Sigmoid colon (tissue), 6 donors: ENCODE measurements at regions not wholly inside any gene's neighbourhood (a gene's known extent, or its start where the extent isn't known, plus 50 kb on each side); places are given as distances from the start of the nearest gene placed in this dataset.

Experiments used
- DNase-seq: peaks from one replicate; pipeline ENCODE4 v3.0.0-alpha.2; 2019
- H3K27ac ChIP-seq, 4 donors: fragments of 200-600 bp; sonication (generic); one replicate each; pipeline ENCODE4 v1.5.1; 2016 to 2019; ENCODE audit warnings: mild to moderate bottlenecking in 1 of 4
- H3K27me3 ChIP-seq, 3 donors: fragments of 200-600 bp; sonication (generic); one replicate each; pipeline ENCODE4 v1.5.1; 2019; ENCODE audit warnings: mild to moderate bottlenecking in 1 of 3
- H3K36me3 ChIP-seq, 4 donors: fragments of 200-600 bp; sonication (generic); one replicate each; pipeline ENCODE4 v1.5.1; 2016 to 2019
- H3K4me1 ChIP-seq, 4 donors: fragments of 200-600 bp; sonication (generic); one replicate each; pipeline ENCODE4 v1.5.1; 2017 to 2019
- H3K4me3 ChIP-seq, 4 donors: fragments of 200-600 bp; sonication (generic); one replicate each; pipeline ENCODE4 v1.5.1; 2017 to 2019; ENCODE audit warnings: mild to moderate bottlenecking in 2 of 4, moderate library complexity in 1 of 4
- H3K9me3 ChIP-seq, 4 donors: fragments of 200-600 bp in 3 of 4; sonication (generic) in 3 of 4; one replicate each; pipeline versions ENCODE4 v1.5.1 to v1.6.1; 2013 to 2019
- EP300 ChIP-seq, 4 donors: sonication (generic); formaldehyde crosslinking; IDR thresholded peaks; one replicate each; pipeline ENCODE4 v1.6.1; 2017; ENCODE audit warnings: antibody characterized with exemption in 4 of 4
- POLR2A ChIP-seq, 2 donors: fragments of 450-650 bp; IDR thresholded peaks; one replicate each; pipeline ENCODE4 v1.6.1; 2016; ENCODE audit warnings: antibody characterized with exemption in 2 of 2, mild to moderate bottlenecking in 2 of 2, moderate library complexity in 2 of 2
- POLR2AphosphoS5 ChIP-seq, 4 donors: sonication (generic); formaldehyde crosslinking; IDR thresholded peaks; one replicate each; pipeline ENCODE4 v1.6.1; 2017; ENCODE audit warnings: antibody characterized with exemption in 4 of 4
- WGBS, 2 donors: extraction: QIAGEN DNeasy Blood & Tissue Kit; methylation state at CpG; one replicate each; pipeline ENCODE4 v1.1.7; 2013; 5-methylcytosine and 5-hydroxymethylcytosine counted together
- intact Hi-C: fragments of 100-400 bp; cut with DNase I; formaldehyde crosslinking; loops from one replicate; pipeline ENCODE4 v1.15.1; 2023
- TF ChIP-seq, protein P1 (sequence below), 4 experiments: fragments of 450-650 bp in 3 of 4; fragments of 200-600 bp in 1 of 4; IDR thresholded peaks; one replicate each; pipeline ENCODE4 v1.5.1; 2016 to 2019; ENCODE audit warnings: antibody characterized with exemption in 4 of 4, mild to moderate bottlenecking in 3 of 4, moderate library complexity in 2 of 4
- donor health status: healthy with polysubstance abuse.
- donor health status: healthy.

DNA sequence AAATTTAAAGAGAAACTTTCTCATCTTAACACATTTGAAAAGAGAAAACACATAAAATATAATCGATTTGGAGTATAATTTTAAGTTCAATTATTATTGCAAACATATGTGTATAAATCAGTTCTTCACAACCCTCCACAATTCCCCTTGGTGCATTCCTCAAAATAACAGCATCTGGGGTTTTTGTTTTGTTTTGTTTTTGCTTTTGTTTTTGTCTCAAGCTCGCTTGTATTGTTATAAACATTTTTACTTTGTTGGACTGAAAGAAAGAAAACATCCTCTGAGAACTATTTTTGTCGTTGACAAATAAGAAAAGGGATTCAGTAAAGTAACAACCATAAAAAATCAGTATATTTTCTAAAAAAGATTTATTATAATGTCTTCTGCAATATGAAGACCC, 60.2 kb upstream of the HIVEP1 start:
- H3K9me3 ChIP-seq: no peaks in the 10 kb centered on the region
- no peak overlapping the region for H3K4me3 ChIP-seq
- no peak for TF ChIP-seq POLR2A (IDR thresholded peaks at IDR 0.05)
- TF ChIP-seq EP300 (IDR thresholded peaks at IDR 0.05): no peak
- TF ChIP-seq POLR2AphosphoS5 (IDR thresholded peaks at IDR 0.05): no peak
- TF ChIP-seq, protein P1, sequence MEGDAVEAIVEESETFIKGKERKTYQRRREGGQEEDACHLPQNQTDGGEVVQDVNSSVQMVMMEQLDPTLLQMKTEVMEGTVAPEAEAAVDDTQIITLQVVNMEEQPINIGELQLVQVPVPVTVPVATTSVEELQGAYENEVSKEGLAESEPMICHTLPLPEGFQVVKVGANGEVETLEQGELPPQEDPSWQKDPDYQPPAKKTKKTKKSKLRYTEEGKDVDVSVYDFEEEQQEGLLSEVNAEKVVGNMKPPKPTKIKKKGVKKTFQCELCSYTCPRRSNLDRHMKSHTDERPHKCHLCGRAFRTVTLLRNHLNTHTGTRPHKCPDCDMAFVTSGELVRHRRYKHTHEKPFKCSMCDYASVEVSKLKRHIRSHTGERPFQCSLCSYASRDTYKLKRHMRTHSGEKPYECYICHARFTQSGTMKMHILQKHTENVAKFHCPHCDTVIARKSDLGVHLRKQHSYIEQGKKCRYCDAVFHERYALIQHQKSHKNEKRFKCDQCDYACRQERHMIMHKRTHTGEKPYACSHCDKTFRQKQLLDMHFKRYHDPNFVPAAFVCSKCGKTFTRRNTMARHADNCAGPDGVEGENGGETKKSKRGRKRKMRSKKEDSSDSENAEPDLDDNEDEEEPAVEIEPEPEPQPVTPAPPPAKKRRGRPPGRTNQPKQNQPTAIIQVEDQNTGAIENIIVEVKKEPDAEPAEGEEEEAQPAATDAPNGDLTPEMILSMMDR (IDR thresholded peaks at IDR 0.05): no peak
- 70 to 81% methylated on average over 3 of the region's 3 CpGs for WGBS, 2 donors
- DNase-seq: no peak
- no peaks in the 10 kb centered on the region for H3K27me3 ChIP-seq
- H3K4me1 ChIP-seq: no peaks in the 10 kb centered on the region
- intact Hi-C loops: no loop called here
- no peaks in the 10 kb centered on the region for H3K36me3 ChIP-seq
- H3K27ac ChIP-seq: no peak overlapping the region

DNA sequence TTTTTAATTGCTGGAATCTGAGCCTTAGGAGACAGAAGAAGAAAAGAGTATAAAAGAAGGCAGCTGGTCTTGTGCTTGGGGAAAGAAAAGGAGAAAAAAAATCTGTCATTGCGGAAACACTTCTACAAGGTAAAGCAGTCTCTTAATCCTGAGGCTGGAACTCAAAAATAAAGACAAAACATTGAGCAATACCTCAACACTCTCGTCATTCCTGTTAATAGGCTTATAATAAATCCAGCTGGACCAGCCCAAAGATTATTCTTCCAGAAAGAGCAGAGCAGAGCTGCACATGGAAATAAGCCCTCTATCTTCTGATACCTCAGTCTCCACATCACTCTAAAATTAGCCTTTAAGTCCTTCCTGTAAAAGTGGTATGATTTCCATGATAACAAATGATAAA, 62.0 kb upstream of the HIVEP1 start:
- no peaks in the 10 kb centered on the region for H3K9me3 ChIP-seq
- DNase-seq: no peak
- H3K27ac ChIP-seq: peak overlapping the region in 3 of 4 donors; percentile 1 to 24 (median 21)
- no peaks in the 10 kb centered on the region for H3K27me3 ChIP-seq
- intact Hi-C loops: no loop called here
- no peak overlapping the region for H3K4me3 ChIP-seq
- no peaks in the 10 kb centered on the region for H3K4me1 ChIP-seq
- 83 to 86% methylated on average over 2 of the region's 2 CpGs for WGBS, 2 donors
- TF ChIP-seq POLR2AphosphoS5 (IDR thresholded peaks at IDR 0.05): peak in 2 of 4 donors; percentile 15 to 42
- TF ChIP-seq POLR2A (IDR thresholded peaks at IDR 0.05): no peak
- TF ChIP-seq EP300 (IDR thresholded peaks at IDR 0.05): no peak
- TF ChIP-seq, protein P1 (IDR thresholded peaks at IDR 0.05): no peak
- H3K36me3 ChIP-seq: no peaks in the 10 kb centered on the region

DNA sequence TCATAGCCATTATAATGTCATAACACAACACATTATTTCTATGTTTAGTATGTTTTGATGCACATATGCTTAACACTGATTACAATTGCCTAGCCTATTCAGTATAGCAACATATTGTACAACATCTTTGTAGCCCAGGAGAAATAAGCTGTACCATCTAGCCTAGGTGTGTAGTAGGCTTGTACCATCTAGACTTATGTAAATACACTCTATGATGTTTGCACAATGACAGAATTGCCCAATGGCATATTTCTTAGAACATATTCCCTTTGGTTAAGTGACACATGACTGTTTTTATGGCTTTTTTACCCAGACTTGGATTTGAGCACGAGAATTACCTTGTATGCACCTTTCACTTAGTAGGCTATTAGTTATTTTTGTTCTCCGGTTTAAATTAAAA, 64.5 kb upstream of the HIVEP1 start:
- WGBS, 2 donors: 46 to 85% methylated on average over 2 of the region's 2 CpGs
- no peak for DNase-seq
- Histone ChIP-seq H3K27ac (no peak overlapping the region), H3K4me3 (no peak overlapping the region), H3K36me3 (no peaks in the 10 kb centered on the region), H3K9me3 (no peaks in the 10 kb centered on the region), H3K27me3 (no peaks in the 10 kb centered on the region), H3K4me1 (no peaks in the 10 kb centered on the region)
- intact Hi-C loops: no loop called here
- TF ChIP-seq POLR2A (IDR thresholded peaks at IDR 0.05): no peak
- TF ChIP-seq EP300 (IDR thresholded peaks at IDR 0.05): no peak
- TF ChIP-seq POLR2AphosphoS5 (IDR thresholded peaks at IDR 0.05): no peak
- TF ChIP-seq, protein P1 (IDR thresholded peaks at IDR 0.05): no peak

DNA sequence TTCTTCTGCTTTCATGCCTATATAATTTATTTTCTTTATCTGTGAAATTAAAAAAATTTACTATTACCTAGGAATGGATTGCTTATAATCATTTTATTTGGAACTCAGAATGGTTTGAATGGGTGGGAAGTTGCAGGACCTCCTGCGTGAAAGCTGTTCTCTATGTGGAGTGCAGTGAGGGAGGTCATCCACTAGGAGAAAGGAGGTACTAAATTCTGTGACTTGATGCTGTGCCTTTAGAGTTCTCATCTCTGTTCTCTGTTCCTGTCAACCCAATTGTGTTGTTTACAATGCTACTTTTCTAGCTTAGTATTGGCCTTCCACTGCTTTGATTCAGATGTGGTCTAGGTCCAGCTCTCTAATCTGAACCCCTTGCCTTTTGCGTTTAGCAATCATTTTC, 65.0 kb upstream of the HIVEP1 start:
- Histone ChIP-seq H3K4me3 (no peak overlapping the region), H3K36me3 (no peaks in the 10 kb centered on the region), H3K27ac (no peak overlapping the region), H3K9me3 (no peaks in the 10 kb centered on the region), H3K27me3 (no peaks in the 10 kb centered on the region), H3K4me1 (no peaks in the 10 kb centered on the region)
- WGBS, 2 donors: 96 to 99% methylated on average over 2 of the region's 2 CpGs
- TF ChIP-seq POLR2A (IDR thresholded peaks at IDR 0.05): no peak
- TF ChIP-seq, protein P1 (IDR thresholded peaks at IDR 0.05): no peak
- no peak for TF ChIP-seq POLR2AphosphoS5 (IDR thresholded peaks at IDR 0.05)
- TF ChIP-seq EP300 (IDR thresholded peaks at IDR 0.05): no peak
- intact Hi-C loops: no loop called here
- DNase-seq: no peak

DNA sequence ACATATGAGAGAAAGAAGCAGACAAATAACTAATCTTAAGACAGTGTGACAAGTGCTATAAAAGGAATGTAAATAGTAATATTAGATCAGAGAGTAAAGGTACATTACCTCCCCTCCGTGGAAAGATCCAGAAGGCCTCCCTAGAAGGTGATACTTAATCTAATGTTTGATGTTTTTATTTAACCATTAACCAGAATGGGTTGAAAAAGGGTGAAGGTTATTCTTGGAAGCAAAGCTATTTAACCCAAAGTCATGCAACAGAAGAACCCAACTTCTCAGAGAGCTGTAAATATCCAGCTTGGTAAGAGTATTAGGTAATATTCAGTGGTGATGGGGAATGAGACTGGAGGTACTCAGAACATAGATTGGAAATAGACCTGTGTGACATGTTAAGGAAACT, 68.0 kb upstream of the HIVEP1 start:
- 16 to 71% methylated on average over 1 of the region's 1 CpG for WGBS, 2 donors
- Histone ChIP-seq H3K9me3 (no peaks in the 10 kb centered on the region), H3K27ac (no peak overlapping the region), H3K36me3 (no peaks in the 10 kb centered on the region), H3K4me1 (no peaks in the 10 kb centered on the region), H3K27me3 (no peaks in the 10 kb centered on the region), H3K4me3 (no peak overlapping the region)
- intact Hi-C loops: no loop called here
- no peak for TF ChIP-seq POLR2AphosphoS5 (IDR thresholded peaks at IDR 0.05)
- TF ChIP-seq, protein P1 (IDR thresholded peaks at IDR 0.05): no peak
- DNase-seq: no peak
